GM21786 (cell line): ENCODE measurements at regions not wholly inside any gene's neighbourhood (a gene's known extent, or its start where the extent isn't known, plus 50 kb on each side); places are given as distances from the start of the nearest gene placed in this dataset.

Experiments used
- ATAC-seq: cut with Tn5 transposase; IDR thresholded peaks from one replicate; pipeline ENCODE4 v1.9.1; 2021; ENCODE audit not compliant: unreplicated experiment

DNA sequence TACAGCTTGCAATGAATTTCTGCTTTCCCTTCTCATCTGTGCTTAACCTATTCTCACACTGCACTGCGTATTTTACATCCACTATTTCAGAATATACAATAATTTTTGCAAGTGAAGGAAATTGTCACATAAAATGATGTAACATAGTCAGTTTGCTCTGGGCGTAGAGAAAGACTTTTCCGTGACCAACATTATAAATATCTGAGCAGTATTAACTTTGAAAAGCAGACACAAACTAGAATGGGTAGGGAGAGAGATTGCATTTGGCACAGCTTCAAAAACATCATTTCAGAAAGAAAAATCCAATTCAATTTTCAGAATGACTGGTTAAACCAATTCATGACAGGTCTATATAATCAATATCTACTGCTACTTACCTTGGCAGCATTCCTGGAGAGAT, 352.5 kb upstream of the MIR17HG start:
- ATAC-seq, result no peak

DNA sequence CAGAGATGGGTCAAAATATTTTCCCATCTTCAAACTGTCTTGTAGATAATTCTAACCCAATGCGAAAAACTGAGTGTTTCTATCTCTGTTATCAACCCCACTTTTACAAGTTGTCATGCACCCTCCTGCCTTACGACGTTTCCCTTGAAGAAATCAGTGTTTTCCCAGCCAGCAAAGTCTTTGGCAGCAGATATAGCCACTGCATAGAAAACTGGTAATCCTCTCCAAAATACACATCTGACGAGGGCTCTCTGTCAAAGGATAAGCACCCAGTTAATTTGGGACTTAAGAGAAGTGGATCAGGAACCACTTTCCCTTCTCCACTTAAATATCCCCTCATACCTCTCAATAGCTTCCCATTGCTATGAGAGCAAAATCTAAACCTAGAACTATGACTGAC, 351.9 kb upstream of the MIR17HG start:
- no peak for ATAC-seq

DNA sequence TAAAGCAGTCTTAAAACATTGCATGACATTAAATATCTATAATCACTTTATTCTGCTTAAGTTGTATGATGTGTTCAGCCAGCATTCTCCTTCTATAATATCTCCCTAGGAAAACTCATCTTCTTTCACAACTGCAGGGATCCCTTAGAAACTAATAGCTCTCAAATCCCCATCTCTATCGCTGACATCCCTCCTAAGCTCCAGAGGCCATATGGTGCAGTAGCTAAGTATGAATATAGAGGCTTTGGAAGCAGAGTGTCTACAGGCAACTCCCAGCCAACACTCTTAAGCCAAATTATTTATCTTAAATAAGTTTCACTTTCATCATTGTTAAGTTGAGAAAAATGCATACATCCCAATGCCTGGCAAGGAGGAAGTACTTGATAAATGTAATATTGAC, 349.5 kb upstream of the MIR17HG start:
- ATAC-seq, result no peak

DNA sequence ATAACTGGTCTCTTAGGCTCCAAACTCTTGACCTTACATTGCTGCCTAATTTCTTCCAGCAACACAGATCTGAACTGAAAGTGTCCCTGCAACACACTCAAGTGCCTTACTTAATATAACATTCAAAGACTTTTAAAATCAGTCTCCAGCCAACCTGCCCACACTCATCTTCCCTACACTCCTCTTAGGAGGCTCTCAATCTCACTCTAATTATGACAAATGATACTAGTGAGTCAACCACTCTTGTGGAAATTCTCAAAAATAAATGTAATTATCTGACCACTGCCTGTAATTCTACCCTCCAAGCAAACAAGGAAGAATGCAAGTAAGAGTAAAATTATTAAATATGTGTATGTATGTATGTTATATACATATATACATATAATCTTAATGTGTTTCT, 348.1 kb upstream of the MIR17HG start:
- no peak for ATAC-seq

DNA sequence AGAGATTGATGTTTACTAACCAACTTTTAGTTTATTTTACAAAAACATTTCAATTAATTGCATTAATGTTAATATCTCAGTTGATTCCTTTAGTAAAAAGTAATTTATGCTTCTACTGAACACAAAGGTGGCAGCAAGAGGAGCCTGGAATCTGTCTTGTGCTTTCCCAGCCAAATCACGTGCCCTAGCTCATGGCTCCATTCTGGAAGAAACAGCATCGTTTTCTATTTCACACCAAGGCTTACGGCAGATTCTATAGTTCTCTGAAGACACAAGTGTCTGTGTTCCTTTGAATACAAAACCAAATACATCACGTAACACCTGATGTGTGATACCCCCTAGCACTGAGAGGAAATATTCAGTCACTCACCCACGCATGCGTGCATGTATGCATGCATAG, 346.1 kb upstream of the MIR17HG start:
- no peak for ATAC-seq

DNA sequence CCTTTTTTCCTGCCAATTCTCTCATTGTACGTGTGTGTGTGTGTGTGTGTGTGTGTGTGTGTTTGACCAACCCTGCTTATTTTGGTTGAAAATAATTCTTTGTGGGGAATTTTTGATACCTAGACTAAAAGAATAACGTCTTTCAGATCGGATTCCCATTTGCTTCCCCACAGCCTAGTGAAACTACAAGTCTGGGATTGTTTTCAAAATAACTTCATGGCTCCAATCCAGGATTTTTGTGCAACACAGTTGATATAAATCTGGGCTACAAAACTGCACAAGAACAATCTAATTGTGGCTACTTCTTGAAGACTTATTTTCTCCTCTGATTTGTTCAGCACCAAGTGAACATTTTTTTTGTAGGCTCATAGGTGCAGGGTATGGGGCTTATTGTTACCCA, 332.8 kb upstream of the MIR17HG start:
- ATAC-seq, result no peak

DNA sequence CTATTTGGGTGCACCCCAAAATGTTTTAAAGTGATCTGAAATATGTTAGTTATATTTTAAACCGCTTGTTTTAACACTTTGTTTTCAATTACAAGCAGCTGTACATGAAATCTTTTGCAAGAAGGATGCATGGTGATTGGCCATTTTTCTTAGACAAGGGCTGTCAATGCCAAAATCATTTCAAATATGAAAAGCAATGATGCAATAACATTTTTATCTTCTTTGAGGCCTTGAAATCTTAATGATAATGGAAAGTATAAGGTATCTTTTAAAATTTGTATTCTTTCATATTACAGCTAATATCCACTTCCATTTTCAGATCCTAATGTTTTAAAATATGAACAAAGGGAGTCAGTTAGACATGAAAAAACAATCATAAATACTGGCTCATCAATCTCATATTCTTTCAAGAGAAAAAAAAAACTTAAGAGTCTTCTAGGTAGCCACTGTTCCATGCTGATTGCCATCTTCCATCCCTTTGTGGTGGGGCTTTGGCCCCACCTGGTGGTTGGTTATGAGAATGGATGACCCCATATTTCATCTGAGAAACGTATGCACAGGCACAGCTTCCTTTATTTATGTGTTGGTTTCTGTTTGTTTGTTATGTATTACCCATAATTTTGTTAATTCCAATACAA, 330.3 kb upstream of the MIR17HG start:
- ATAC-seq, result peak; percentile 96

DNA sequence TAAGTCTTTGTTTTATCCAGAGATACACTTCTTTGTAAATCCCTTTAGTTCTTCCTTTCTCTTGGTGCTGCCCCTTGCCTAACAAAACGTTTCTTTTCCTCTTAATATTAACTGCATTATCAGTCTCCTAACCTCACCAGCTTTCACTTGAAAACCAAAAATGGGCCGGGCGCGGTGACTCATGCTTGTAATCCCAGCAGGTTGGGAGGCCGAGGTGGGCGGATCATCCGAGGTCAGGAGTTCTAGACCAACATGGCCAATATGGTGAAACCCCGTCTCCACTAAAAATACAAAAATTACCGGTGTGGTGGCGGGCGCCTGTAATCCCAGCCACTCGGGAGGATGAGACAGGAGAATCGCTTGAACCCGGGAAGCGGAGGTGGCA, 329.8 kb upstream of the MIR17HG start:
- peak; percentile 25 for ATAC-seq

DNA sequence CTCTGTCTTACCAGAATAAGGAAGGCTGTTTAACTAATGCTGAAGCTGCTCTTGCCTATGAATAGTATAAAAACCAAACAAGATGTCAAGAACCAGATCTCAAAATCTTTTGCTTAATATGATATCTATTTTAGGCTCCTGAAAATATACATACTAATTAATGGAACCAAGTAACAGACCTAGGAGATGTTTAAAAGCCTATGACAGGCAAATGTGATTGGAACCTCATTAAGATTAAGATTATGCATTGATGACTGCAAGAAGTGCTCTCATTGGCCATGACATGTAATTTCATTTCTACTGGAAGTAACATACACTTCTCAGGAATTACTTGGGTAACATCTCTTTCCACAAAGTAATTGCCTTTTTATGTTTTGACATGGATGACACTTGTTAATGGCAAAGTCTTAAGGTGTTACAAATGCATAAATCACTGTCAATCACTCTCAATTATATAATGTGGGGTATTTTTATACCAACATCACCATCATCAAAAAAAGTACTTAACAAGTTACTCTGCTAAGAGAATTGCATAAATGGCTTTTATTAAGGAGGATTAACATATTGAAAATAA, 326.9 kb upstream of the MIR17HG start:
- no peak for ATAC-seq

DNA sequence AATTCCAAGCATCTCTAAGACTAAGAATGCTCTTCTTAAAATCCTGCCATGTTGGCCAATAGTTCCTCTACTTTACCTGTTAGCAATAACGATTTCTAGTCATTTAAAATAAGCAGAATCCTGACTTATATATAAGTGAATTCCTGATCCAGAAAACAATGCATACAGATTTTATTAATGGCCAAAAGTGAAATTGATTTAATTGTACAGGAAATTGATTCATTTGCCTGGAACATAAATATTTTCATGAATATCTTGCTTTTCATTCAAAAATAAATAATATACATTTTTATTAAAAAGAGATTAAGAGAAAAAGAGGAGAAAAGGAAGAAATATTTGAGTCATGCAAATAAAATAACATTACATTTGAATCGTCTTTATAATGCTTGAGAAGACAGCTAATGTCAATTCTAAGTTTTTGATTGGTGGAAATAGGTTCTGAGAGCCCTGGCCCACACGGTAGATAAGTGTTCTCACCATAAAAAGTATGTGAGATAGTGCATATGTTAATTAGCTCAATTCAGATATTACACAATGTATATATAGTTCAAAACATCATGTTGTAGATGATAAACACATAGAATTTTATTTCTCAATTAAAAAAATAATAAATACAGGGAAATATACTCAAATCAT, 323.2 kb upstream of the MIR17HG start:
- no peak for ATAC-seq

DNA sequence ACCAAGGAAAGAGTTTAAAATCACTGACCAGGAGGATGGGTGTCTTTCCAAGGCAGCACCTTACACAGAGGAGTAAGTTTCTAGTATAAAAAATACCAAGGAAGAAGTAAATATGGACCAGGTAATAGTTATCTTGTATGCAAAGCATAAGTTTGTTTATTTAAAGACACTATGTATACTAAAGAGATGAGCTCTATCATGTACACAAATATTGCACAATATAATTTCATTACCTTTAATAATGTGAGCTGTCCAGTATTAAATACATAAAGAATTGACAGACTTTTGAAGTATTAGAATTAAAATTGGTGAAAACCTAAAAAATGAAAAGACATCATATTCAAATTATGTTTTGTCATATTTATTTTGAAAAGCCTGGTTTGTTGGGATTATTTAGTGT, 322.0 kb upstream of the MIR17HG start:
- ATAC-seq, result no peak

DNA sequence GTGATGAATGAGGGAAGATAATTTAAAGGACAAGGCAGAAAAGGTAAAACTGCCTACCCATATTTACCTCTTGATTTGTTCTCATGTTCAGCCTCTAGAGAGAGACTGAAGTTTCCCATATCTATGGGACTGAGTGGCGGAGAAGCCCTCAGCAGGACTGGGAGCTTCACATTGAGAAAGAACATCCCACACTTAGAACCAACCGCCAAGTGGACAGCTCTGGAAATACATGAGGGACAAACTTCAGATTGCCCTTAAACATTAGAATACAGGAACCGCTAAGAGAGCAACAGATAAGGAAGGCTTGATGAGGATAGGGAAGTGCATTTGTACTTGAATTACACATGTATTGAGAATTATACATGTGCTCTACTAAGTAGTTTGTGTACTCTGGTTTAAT, 316.0 kb upstream of the MIR17HG start:
- ATAC-seq, result no peak

DNA sequence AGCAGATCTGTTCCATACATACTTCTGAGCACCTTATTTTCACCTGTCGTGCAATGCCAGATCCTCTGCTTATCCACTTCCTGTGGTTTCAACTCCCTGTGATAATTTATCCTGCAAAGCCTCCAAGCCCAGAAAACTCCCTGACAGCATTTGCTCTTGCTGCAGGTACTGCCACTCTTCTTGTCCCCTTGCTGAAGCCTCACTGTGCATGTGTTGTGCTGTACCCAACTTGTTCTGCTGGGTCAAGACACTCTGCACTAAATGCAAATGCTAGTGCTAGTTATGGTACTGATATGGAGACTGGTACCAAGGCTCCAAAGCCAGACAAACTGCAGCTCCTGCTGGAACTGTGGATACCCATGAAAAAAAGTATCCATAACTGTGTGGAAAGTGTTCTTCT, 315.4 kb upstream of the MIR17HG start:
- no peak for ATAC-seq

DNA sequence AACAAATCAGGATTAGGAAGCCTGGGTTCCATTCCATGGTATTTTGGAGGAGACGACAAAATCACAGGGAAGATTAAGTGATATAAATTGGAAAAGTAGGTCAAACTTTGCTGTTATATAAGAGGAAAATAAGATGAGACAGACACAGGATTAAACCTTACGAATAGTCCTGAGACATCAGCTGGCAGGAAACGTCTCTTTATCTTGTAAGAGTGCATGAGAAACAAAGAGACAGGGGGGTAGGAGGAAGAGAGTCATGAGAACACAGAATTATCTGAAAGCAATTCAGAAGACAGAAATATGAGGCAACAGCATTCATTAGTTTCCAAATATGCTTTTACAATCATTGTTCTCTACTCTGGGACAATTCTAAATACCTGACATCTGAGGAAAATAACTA, 310.6 kb upstream of the MIR17HG start:
- ATAC-seq, result no peak

DNA sequence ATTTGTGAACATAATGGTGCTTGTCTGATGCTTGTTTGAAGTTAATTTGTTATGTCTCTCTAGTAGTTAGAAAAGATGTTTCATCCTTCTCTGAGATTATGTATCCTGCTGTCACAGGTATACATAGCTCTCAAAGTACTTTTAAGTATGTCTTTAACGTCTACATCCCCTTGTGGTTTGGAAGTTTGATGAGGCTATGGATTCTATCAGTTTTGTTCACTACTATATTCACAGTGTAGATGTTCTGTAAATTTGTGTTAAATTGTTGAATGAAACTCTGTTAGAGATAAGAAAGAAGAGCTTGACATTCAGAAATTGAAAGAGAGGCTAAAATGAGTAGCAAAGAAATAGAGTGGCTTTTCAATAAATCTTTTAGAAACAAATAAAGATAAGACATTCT, 304.6 kb upstream of the MIR17HG start:
- no peak for ATAC-seq

DNA sequence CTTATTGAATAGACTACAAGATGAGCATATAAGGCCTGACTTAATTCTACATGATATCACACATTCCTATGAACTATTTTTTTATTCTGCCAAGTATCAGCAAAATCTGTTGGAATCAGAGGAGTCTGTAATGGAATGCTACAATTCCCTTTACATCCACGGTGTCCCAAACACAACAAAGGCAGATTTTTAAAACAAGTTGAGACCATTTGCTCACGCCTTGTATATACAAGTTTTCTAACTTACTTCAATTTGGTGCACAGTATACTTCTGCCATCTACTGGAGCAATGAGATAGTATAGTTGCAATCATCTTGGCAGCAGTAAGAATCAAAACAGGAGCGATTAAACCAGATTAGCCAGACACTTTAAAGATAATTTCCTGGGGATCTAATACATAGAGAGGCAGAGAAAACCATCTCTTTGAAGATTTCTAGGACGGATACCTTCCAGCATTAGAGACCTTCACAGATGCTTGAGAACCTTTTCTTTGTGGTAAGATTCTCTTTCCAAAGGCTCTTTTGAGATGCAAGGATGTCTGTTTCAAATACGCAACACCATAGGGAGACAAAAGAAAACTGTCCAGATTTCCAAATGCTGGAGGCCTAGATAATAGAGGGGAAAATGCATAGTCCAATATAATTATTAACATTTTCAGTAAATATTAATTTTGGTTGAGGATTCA, 302.0 kb upstream of the MIR17HG start:
- no peak for ATAC-seq

DNA sequence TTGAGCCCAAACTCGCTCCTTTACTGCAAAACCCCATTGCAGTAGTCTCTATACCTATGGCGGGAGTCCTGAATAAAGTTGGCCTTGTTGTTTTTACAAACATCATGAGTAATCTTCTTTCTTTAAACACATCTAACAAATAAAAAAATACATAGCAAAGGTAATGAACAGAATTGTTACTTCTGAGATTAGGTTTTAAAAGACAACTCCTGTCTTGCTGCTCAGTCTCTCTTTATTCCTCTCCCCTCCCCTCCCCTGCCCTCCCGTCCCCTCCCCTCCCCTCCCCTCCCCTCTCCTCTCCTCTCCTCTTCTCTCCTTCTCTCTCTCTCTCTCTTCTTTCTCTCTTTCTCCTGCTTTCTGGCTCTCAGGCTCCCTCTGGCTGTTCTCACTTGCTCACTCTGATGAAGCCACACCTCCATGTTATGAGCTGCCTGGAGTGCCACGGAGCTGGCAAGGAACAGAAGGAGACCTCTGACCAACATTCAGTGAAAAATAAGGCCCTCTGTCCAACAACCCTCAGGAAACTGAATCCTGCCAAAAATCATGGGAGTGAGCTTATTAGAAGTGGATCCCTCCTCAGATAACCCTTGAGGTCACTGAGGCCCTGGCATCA, 300.7 kb upstream of the MIR17HG start:
- no peak for ATAC-seq

DNA sequence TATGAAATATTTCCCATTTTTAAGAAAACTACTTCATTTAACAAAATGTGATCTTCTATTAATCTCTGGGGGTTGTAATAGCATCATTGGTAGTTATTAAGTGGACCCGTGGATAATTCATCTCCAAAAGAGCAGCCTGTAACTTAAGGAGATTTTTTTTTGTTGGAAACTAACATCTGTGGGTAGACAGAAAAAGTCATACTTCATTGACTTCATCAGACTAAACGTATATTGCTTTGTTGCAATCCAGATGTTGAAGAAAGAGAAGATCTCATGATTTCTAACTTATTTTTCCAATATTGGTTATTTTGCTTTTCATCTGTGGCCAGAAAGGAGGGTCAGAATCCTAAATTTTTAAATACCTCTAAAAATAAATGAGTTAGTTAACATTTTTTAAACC, 296.5 kb upstream of the MIR17HG start:
- ATAC-seq, result no peak

DNA sequence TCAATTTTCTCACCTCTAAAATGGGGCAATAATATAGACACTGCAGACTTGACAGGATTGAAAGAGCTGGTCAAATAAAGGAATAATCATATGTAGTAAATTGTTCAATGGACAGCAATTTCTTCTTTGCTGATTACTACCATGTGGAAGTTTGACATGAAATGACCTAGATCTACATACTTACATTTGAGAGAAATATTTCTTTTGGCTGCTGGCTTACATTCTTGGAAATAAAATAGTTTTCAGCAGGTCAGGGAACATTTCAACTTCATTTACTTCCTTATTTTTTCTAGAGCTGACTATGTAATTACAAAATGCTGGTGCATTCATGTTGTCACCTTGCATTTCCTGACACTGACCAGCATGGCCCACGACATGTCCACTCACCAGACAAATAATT, 294.6 kb upstream of the MIR17HG start:
- no peak for ATAC-seq

DNA sequence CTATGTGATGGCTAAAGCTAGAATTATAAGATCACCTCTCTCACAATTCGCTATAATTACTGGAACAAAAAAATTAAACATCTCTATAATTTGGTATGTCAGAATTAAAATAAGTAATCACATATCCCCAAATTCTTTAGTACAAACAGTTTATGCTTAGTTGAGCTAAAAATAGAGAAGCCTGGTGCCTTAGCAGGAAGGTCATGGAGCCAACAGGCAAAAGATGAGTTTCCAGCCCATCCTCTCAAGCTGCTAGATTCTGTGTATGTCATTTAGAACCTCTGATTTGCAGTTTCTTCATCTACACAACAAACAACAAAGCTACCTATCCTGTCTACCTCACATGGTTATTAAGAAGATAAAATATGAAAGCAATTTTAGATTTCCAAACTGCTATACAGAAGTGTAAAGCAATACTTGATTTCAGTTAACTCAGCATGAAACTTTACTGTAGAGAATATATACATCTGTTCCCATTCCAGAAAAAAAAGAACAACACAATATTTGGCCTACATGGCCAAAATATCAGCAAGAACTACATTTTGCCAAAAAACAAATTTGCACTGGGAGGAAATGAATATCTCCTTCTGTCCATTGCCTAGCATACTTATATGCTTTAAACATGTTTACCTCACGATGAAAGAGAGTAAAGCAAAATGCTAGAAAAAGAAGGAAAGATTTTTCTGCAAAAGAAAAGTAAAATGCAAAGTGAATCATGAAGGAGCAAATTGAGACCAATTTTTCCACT, 294.0 kb upstream of the MIR17HG start:
- no peak for ATAC-seq

DNA sequence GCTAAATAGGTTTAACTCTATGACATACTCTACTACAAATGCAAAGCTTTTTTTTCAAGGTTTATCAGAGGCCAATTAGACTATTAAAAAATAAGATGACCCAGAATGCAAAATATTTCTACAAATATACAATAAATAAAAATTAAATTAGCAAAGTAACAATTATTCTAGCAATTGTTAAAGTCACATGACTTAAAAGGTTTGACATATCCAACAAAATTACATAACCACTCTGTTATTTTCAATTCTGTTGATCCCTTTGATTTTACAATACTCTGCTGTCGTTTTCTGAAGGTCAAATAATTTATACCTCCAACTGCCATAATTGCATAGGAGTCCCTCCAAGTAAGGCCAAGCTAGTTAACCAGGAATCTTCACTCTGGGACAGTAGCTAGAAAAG, 292.6 kb upstream of the MIR17HG start:
- ATAC-seq, result no peak
